ENCODE measurements at regions not wholly inside any gene's neighbourhood (a gene's known extent, or its start where the extent isn't known, plus 50 kb on each side); places are given as distances from the start of the nearest gene placed in this dataset.

GRCh38 chr2:125615438-125615837, 1040.5 kb upstream of the GYPC start:
- Histone ChIP-seq H3K27ac (no peak overlapping the region), H3K4me1 (no peaks in the 10 kb centered on the region), H3K9me3 (no peaks in the 10 kb centered on the region), H3K36me3 (ENCODE audit: low read depth, missing control alignments) (no peaks in the 10 kb centered on the region), H3K4me3 (no peak overlapping the region), H3K27me3 (no peaks in the 10 kb centered on the region)
- 90 to 91% methylated on average over 3 of the region's 3 CpGs for WGBS, 2 donors
- TF ChIP-seq CTCF (IDR thresholded peaks at IDR 0.05) (no peak), POLR2A (IDR thresholded peaks at IDR 0.05) (no peak)
- intact Hi-C loops (cut with DNase I; ENCODE audit: low total_unique reads), result no loop called here
- DNase-seq, result no peak

GRCh38 chr2:125630377-125630776, 1025.6 kb upstream of the GYPC start:
- Histone ChIP-seq H3K4me3 (no peak overlapping the region), H3K27ac (no peak overlapping the region), H3K4me1 (no peaks in the 10 kb centered on the region), H3K36me3 (ENCODE audit: low read depth, missing control alignments) (no peaks in the 10 kb centered on the region), H3K27me3 (no peaks in the 10 kb centered on the region), H3K9me3 (no peaks in the 10 kb centered on the region)
- 59 to 61% methylated on average over 6 of the region's 6 CpGs for WGBS, 2 donors
- TF ChIP-seq POLR2A (IDR thresholded peaks at IDR 0.05) (no peak), CTCF (IDR thresholded peaks at IDR 0.05) (no peak)
- DNase-seq, result no peak
- intact Hi-C loops (cut with DNase I; ENCODE audit: low total_unique reads), result no loop called here

GRCh38 chr2:125634662-125635061, 1021.3 kb upstream of the GYPC start:
- Histone ChIP-seq H3K4me1 (no peaks in the 10 kb centered on the region), H3K27ac (no peak overlapping the region), H3K9me3 (no peaks in the 10 kb centered on the region), H3K27me3 (no peaks in the 10 kb centered on the region), H3K4me3 (no peak overlapping the region), H3K36me3 (ENCODE audit: low read depth, missing control alignments) (no peaks in the 10 kb centered on the region)
- TF ChIP-seq CTCF (IDR thresholded peaks at IDR 0.05) (no peak), POLR2A (IDR thresholded peaks at IDR 0.05) (no peak)
- no peak for DNase-seq
- intact Hi-C loops (cut with DNase I; ENCODE audit: low total_unique reads), result no loop called here

- no peaks in the 10 kb centered on the region for H3K9me3 ChIP-seq
- WGBS, 2 donors, result 92 to 98% methylated on average over 1 of the region's 1 CpG
These were observed 1017.6 kb upstream of the GYPC start for GRCh38 chr2:125638345-125638744.

More at GRCh38 chr2:125638345-125638744, 1017.6 kb upstream of the GYPC start:
- no peak overlapping the region for H3K4me3 ChIP-seq
- H3K4me1 ChIP-seq, result no peaks in the 10 kb centered on the region
- intact Hi-C loops (cut with DNase I; ENCODE audit: low total_unique reads), result no loop called here
- TF ChIP-seq CTCF (IDR thresholded peaks at IDR 0.05) (no peak), POLR2A (IDR thresholded peaks at IDR 0.05) (no peak)
- no peak for DNase-seq
- H3K27ac ChIP-seq, result no peak overlapping the region
- H3K27me3 ChIP-seq, result no peaks in the 10 kb centered on the region
- H3K36me3 ChIP-seq (ENCODE audit: low read depth, missing control alignments), result no peaks in the 10 kb centered on the region
